GM13977 (cell line): ENCODE measurements at regions not wholly inside any gene's neighbourhood (a gene's known extent, or its start where the extent isn't known, plus 50 kb on each side); places are given as distances from the start of the nearest gene placed in this dataset.
"Not testable (repeated sequence)": the region's sequence is repeated elsewhere in the genome, so short reads cannot be mapped to it uniquely, and the experiment has no call there.

Experiments
- DNase-seq: peaks from one replicate; pipeline ENCODE4 v3.0.0; 2012; ENCODE audit warnings: low spot score
- in situ Hi-C: fragments of 300-500 bp; cut with MboI; formaldehyde crosslinking; loops from one replicate; pipeline ENCODE4 v1.12.0; 2022; ENCODE audit warnings: low sequenced_read_pairs, low pct_unique_long_range_greater_than_20kb, mixed read lengths, inconsistent platforms; ENCODE audit not compliant: unreplicated experiment
- TF ChIP-seq, protein P1 (sequence below): IDR thresholded peaks from 2 replicates; pipeline ENCODE4 v1.5.1; 2012; ENCODE audit warnings: mild to moderate bottlenecking, control low read depth; ENCODE audit not compliant: insufficient read depth; ENCODE audit errors: extremely low read depth, missing control alignments

- in situ Hi-C loops, result no loop called here
- TF ChIP-seq, protein P1, sequence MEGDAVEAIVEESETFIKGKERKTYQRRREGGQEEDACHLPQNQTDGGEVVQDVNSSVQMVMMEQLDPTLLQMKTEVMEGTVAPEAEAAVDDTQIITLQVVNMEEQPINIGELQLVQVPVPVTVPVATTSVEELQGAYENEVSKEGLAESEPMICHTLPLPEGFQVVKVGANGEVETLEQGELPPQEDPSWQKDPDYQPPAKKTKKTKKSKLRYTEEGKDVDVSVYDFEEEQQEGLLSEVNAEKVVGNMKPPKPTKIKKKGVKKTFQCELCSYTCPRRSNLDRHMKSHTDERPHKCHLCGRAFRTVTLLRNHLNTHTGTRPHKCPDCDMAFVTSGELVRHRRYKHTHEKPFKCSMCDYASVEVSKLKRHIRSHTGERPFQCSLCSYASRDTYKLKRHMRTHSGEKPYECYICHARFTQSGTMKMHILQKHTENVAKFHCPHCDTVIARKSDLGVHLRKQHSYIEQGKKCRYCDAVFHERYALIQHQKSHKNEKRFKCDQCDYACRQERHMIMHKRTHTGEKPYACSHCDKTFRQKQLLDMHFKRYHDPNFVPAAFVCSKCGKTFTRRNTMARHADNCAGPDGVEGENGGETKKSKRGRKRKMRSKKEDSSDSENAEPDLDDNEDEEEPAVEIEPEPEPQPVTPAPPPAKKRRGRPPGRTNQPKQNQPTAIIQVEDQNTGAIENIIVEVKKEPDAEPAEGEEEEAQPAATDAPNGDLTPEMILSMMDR, result no peak
- no peak for DNase-seq
Observed at GRCh38 chr2:60212181-60212945, 341.1 kb downstream of the BCL11A start.

GRCh38 chr2:60189006-60189405 is 364.4 kb downstream of the BCL11A start:
- in situ Hi-C loops, DNase-seq: not testable (repeated sequence)

GRCh38 chr2:60175290-60175689 is 378.2 kb downstream of the BCL11A start:
- in situ Hi-C loops, result no loop called here
- DNase-seq, result no peak
- TF ChIP-seq, protein P1, result no peak

GRCh38 chr2:60174146-60174545 is 379.3 kb downstream of the BCL11A start:
- in situ Hi-C loops, result loop anchor here (25.0 kb wide), 1 partner anchor 363 kb away; no protein-coding TSS in a partner anchor
- TF ChIP-seq, protein P1, result no peak
- DNase-seq, result no peak

DNA sequence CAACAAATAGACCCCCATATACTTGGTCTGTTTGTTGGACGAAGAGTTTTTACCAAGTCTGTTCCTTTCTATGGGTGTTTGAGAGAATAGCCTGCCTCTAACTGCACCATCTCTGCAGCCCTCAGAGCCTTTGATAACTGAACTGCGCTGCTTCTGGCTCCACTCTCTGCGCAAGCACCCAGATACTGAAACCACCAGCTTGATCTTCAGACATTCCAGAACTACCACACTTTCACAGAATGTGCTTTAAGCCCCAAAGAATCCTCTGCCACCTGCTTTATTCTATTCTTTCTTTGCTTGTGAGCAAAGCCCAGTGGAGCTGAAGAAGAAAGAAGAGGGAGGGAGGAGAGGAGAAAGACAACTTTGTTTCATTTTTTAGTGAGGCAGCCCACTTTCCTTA is 380.7 kb downstream of the BCL11A start:
- in situ Hi-C loops, result loop anchor here (25.0 kb wide), 1 partner anchor 364 kb away; no protein-coding TSS in a partner anchor
- no peak for DNase-seq
- TF ChIP-seq, protein P1, result no peak

DNA sequence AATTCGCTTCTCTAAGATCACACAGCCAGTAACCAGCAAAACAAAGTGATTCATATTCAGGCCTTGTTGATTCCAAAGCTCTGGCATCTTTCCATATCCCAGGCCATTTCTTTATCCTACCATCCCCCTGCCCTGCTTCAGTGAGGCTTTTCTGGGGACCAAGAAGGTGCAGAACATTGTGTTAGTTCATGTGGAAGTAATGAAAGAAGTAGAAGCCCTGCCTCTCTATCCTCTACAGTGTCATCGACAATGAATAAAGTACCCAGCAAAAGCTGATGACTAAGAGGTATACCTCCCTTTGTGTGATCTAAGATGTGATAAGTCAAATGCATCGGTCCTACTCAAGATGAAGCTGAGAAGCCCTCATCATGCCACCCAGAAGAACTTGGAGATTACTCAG is 383.2 kb downstream of the BCL11A start:
- in situ Hi-C loops, result loop anchor here (25.0 kb wide), 1 partner anchor 367 kb away; no protein-coding TSS in a partner anchor
- DNase-seq, result no peak
- TF ChIP-seq, protein P1, result no peak

DNA sequence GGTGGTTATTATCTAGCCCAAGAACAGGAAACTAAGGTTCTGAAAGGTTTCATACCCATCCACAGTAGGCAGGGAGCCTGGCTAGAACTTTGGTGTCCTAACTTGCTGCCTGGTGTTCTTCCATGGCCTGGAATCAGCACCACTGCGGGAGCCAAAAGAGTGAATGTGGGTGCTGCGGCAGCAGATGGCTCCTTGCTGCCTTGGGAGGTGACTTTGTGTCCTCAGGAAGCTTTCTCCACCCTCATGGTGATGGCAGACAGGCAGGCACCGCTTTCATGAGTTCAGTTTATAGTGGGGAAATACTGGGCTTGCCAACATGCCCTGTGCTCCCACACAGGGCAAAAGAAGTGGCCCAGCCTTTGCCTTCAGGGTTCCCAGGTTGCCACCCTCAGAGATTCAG is 385.2 kb downstream of the BCL11A start:
- DNase-seq, result no peak
- in situ Hi-C loops, result loop anchor here (25.0 kb wide), 1 partner anchor 369 kb away; no protein-coding TSS in a partner anchor
- TF ChIP-seq, protein P1, result no peak
